Stimulated activated CD4-positive, alpha-beta T cell treated with anti-CD3 and anti-CD28 coated beads, Interleukin-12 subunit alpha, Interleukin-12 subunit beta, amount 100 ng/mL, for 24 hours (primary cell): ENCODE measurements at regions not wholly inside any gene's neighbourhood (a gene's known extent, or its start where the extent isn't known, plus 50 kb on each side); places are given as distances from the start of the nearest gene placed in this dataset.
"Not testable (repeated sequence)": the region's sequence is repeated elsewhere in the genome, so short reads cannot be mapped to it uniquely, and the experiment has no call there.

Experiments
- DNase-seq, 2 experiments: peaks; one replicate each; pipeline ENCODE4 v3.0.0-alpha.2; 2020; ENCODE audit warnings: low read depth in 2 of 2

GRCh38 chr22:23460517-23461031, 119.5 kb downstream of the IGLL1 start:
- not testable (repeated sequence) for DNase-seq

DNA sequence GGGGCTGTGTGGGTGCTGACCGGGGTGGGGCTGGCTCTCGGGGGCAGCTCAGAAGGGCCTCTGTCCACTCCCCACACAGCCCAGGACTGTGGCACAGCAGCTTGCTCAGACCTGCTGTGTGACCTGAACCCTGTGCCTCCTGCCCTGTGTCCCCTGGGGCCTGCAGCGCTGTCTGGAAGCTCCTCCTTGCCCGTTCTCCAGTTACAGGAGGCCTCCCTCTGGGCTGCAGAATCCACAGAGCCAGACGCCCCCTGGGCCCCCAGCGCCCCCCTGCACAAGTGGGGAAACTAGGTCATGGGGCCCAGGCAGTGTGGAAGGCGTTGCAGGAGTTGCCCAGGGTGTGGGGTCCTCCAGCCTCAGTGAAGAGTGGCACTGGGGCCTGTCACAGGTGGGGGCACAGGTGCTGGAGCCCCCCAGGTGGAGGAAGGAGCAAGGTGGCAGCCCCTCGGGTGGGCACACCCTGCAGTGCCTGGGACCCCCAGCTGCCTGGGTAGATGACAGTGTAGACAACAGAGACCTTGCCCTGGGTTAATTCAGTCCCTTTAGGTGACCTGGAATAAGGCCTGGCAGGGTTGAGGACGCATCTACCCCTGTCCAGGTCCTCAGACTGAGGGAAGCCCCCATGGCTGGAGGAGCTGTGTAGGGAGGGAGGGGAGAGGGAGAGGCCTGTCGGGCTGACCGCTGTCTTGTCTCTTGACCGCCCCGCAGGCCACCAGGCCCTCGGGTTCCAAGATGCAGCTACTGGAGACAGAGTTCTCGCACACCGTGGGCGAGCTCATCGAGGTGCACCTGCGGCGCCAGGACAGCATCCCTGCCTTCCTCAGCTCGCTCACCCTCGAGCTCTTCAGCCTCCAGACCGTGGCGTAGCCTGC, 120.2 kb downstream of the IGLL1 start:
- not testable (repeated sequence) for DNase-seq

GRCh38 chr22:23458663-23459541, 121.2 kb downstream of the IGLL1 start:
- no peak for DNase-seq

DNA sequence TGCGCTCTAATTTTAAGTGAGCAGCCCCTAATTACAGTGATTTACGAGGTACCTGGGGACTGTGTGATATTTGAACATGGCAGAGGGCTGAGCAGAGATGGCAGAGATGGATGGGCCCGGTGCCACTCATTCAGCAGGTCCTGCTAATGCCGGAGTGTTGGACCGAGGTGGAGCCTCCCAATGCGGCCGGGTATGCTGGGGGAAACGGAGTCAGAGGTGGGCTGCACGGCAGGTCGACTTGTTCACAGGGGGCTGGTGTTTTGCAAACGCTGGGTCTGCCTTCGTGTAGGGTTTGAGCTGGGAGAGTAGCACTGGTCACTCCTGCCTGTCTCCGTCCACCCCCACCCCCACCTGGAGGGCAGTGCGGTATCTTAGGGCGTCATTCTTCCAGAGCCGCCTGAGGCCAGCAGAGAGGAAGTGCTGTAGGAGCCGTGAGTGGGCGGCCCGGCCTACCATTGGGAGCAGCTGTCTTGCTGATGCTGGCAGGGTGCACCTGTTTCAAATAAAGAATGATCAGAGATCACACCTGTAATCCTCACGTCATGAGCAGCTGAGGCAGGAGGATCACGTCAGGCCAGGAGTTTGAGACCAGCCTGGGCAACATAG, 122.6 kb downstream of the IGLL1 start:
- no peak for DNase-seq

DNA sequence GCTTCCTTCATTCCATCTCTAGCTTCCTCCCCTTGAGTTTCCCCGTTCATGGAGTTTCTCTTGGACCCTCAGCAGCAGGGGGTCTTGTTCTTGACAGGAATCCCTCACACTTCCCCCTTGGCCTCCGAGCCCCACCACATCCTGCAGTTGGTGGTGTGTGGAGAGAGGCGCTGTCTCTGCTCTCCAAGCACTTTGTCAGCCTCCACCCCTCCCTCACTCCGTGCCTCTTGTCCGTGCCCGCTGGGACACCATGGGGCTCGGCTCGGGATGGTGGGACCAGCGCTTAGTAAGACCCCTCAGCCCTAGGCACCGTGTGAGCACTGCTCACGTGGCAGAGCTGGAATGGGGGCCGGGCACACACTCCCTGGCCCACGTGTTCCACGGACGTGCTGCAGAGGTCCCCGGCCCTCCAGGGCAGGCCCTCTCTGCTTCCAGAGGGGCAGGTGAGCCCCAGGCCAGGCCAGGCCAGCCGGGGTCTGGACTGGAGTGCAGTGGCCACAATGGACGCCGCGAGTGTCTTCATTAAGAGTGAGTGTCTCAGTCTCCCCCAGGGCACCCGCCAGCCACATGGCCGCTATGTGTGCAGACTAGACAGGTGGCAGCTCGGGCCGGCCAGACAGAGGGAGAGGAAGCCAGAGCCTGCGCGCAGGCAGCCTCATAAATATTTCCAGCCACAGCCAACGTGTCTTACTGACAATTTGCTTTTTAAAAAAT, 123.3 kb downstream of the IGLL1 start:
- DNase-seq, result not testable (repeated sequence)

DNA sequence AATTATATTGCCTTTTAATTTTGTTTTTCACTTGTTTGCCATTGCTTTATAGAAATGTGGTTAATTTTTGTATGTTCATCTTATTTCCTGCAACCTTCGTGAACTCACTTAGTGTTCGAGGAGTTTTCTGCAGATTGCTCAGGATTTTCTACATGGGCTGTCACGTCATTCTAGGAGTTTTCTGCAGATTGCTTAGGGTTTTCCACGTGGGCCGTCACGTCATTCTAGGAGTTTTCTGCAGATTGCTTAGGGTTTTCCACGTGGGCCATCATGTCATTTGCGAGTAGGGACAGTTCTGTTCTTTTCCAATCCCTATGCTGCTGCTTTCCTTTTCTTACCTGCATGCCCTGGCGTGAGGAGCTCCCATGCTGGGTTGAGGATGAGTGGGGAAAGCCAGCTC, 125.7 kb downstream of the IGLL1 start:
- DNase-seq, result not testable (repeated sequence)

- no peak for DNase-seq
These were observed 126.8 kb downstream of the IGLL1 start for GRCh38 chr22:23453277-23453676.

DNA sequence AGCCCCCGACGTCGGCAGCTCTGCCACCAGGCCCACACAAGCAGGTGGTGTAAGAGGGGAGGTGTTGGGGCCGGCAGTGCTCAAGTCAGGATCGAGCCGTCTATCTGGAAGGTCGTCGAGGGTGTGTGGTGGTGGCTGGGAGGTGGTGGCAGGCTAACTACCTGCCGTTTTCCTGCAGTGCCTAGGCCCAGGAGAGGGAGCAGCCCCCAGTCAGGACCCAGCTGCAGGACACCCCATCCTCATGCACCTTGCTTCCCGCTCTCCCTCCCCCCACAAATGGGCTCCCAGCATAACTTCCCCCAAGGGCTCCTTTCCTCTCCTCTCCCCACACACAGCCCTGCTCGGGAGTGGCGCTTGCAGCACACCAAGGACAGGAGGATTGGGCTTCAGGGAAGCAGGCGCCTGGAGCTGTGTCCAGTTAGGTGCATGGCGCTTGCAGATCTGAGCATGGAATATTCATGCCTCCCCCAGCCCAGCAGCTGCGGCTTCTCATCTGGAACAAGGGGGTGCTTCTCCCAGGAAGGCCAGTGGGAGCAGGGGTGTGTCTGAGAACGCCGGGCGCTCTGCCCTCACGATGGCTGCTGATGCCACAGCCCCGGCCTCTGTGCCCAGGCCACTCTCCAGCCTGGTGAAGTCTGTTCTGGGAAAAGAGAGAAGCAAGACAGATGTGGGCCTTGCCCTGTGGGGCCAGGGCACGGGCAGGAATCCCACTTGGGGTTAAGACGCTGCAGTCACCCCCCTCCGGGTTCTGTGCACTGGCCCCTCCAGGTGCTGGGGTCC, 127.7 kb downstream of the IGLL1 start:
- no peak for DNase-seq

GRCh38 chr22:23451452-23452230, 128.4 kb downstream of the IGLL1 start:
- not testable (repeated sequence) for DNase-seq

DNA sequence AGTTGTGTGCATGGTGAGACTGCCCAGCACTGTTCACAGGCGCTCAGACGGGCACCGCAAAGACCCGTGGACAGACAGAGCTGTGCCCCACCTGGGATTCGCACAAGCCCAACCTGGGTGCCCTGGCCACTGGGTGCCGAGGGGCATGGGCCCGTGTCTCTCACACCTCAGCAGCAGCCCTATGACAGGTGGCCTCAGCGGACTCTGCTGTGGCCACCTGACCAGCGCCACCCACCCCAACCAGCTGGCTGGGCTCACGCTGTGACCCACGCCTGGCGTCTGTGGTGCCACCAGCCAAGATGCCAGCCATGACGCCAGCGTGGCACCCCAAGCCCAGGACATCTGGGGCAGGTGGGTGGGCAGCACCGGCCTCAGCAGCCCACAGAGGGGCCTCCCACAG, 129.3 kb downstream of the IGLL1 start:
- not testable (repeated sequence) for DNase-seq

- DNase-seq, result no peak
These were observed 129.7 kb downstream of the IGLL1 start for GRCh38 chr22:23450434-23450795.

DNA sequence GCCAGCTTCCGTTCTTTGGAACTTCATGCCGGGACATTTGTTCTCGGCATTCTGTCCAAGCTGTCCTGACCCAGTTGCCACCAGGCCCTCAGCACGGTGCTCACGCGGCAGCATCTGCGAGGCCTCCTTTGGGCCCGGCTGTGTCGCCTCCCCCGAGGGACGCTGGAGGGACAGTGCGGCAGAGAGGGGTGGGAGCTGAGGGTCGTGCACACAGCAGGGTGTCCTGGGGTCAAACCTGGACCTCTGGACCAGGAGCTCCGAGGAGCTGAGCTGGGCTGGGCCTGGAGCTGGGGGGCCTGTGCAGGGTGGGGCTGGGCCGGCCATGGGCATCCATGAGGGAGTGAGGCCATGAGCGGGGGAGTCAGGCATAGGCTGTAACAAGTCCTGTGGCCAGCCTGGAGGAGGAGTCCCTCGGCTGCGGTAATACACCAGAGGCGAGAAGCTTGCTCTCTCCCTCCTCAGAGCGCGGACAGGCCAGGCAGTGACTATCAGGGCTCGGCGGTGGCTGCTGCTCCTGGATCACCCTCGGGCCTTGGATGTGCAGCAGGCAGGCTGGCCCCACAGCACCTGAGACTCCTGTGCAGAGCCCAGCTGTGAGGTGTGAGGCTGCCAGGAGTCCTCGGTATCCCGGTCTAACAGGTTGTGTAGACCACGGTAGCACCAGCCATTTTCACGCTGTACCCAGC, 130.2 kb downstream of the IGLL1 start:
- DNase-seq, result not testable (repeated sequence)

DNA sequence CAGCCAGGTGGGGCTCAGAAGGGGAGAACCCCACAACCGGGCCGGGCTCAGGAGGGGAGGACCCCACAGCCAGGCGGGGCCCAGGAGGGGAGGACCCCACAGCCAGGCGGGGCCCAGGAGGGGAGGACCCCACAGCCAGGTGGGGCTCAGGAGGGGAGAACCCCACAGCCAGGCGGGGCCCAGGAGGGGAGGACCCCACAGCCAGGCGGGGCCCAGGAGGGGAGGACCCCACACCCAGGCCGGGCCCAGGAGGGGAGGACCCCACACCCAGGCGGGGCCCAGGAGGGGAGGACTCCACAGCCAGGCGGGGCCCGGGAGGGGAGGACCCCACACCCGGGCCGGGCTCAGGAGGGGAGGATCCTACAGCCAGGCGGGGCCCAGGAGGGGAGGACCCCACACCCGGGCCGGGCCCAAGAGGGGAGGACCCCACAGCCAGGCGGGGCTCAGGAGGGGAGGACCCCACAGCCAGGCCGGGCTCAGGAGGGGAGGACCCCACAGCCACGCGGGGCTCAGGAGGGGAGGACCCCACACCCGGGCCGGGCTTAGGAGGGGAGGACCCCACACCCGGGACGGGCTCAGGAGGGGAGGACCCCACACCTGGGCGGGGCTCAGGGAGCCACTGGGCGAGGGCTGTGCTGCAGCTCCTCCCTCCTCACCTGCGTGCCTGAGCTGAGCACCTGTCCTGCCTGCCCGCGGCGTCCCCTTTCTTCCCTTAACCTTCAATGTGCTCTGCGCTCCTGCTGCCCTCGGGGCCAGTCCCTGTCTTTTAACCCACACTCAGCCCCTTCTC, 131.4 kb downstream of the IGLL1 start:
- DNase-seq, result not testable (repeated sequence)

- no peak for DNase-seq
These were observed 133.2 kb downstream of the IGLL1 start for GRCh38 chr22:23446796-23447350.

DNA sequence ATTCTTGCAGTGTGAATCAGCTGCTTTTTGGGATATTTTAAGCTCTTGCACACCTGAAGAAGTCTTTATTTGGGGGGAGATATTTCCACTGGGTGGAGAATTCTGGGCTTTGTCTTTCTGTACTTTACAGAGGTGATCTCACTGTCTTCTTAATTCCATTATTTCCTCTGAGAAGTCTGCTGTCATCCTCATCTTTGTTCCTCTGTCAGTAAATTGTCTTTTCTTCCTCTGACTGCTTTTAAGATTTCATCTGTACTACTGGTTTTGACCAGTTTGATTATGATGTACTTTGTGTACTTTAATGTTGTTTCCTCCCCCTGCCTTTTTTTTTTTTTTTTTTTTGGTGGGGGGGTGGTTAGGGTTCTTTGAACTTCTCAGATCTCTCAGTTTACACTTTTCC, 133.9 kb downstream of the IGLL1 start:
- DNase-seq, result not testable (repeated sequence)

GRCh38 chr22:23443905-23444304, 136.2 kb downstream of the IGLL1 start:
- not testable (repeated sequence) for DNase-seq

DNA sequence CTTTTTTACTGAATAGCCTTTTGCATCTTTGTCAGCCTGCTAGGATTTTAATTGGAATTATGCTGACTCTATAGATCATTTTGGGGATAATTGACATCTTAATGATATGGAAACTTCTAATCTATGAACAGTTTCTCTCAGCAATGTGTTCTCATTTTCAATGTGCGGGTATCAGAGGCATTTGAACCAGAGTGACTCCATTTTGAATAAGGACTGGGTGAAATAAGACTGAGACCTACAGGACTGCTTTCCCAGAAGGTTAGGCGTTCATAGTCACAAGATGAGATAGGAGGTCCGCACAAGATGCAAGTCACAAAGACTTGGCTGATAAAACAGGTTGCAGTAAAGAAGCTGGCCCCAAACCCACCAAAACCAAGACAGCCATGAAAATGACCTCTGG, 140.5 kb downstream of the IGLL1 start:
- DNase-seq, result not testable (repeated sequence)

DNA sequence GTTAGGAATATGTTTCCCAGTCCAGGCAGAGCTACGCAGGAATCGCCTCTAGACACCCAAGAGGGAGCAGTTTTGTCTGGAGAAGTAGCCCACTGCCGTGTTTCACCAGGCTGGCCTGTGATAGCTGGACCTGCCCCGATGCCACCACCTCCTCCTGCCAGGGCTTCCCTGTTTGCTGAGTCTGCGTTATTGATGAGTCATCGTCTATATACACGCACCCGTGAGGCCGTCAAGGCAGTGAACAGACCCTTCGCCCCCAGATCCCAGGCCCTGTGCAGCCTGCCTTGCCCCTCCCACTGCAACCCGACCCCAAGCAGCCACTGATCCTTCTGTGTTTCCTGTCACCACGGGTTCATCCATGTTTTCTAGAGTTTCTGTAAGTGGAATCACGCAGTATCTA, 141.9 kb downstream of the IGLL1 start:
- no peak for DNase-seq
